ENCODE measurements at regions not wholly inside any gene's neighbourhood (a gene's known extent, or its start where the extent isn't known, plus 50 kb on each side); places are given as distances from the start of the nearest gene placed in this dataset.
"Not testable (repeated sequence)": the region's sequence is repeated elsewhere in the genome, so short reads cannot be mapped to it uniquely, and the experiment has no call there.

DNA sequence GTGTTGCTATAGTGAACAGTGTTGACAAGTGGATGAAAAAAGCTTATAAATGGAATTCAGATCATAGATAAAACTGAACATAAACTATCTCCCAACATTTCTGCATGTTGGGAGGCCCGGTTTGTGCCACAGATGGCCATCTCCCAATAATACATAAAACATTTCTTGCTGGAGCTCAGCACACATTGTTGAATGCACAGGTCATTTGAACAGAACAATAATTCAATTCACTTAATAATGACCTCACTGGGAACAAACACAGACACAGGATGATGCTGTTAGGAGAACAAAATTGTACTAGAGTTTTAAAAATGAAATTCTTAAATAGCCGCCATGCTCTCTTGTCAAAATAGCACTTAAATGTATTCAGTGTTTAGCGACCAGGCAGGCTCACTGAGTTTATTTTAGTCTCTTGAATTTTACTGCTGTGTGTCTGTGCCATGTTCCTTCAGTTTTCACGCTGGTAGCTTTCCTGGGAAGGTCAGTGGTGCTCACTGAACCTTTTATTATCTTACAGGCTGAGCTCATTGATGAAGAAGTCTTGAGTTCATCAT is 85.0 kb upstream of the SSBP2 start:
- DNase-seq (ENCODE audit: low spot score) = no peak
- in situ Hi-C loops (cut with HindIII; ENCODE audit: low sequenced_read_pairs) = no loop called here

DNA sequence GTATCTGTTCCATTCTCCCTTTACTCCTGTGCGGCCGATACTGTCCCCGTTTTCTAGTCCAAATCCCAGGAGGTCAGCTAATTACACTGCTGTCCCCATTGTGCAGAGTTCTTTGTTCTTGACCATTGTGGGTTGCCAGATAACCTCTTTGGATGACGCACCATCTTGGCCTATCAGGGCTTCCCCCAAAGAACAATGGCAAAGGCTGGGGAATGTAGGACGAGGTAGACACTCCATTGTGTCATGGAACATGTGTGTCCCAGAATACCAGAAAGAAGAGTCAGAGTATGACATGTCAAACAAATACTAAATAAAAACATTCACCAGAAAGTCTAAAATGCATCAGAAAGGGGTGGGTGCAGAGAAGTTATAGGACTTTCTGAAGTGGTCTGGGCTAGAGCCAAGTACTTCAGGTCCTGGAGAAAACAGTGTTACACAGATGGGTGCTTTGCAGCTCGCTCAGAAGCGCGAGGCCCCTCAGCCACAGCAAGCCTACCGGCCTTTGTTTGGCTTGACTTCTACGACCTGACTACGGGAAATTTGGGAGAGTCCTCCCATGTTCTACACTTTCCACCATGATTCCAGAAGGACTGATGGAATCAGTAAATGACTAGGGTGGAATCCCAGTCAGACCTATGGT is 83.2 kb upstream of the SSBP2 start:
- in situ Hi-C loops (cut with HindIII; ENCODE audit: low sequenced_read_pairs) = no loop called here
- DNase-seq (ENCODE audit: low spot score) = no peak

DNA sequence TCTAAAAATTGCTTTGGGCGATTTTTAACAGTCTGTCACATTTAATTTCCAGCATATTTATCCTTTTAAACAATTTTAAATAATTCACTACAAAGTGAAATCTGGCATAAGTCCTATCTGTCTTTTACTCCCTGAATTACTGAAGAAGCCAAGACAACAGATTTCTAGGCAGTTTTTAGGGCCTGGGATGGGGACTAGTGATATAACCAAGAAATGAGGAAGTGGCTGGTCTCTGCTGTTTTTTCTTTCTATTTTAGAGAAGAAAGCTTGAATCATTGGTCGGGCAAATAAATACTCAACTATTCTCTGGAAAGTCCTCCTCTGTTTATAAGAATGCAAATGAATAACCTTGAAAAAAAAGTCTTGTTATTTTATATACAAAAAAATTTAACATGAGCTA is 79.7 kb upstream of the SSBP2 start:
- in situ Hi-C loops (cut with HindIII; ENCODE audit: low sequenced_read_pairs) = no loop called here
- no peak for DNase-seq (ENCODE audit: low spot score)

DNA sequence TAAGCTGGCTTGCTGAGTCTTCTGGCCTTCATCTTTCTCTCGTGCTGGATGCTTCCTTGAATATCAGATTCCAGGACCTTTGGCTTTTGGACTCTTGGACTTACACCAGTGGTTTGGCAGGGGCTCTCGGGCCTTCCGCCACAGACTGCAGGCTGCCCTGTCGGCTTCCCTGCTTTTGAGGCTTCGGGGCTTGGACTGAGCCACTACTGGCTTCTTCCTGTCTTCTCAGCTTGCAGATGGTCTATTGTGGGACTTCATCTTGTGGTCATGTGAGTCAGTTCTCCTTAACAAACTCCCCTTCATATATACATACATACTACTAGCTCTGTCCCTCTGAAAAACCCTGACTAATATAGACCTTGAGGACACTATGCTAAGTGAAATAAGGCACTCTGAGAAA is 78.3 kb upstream of the SSBP2 start:
- no peak for DNase-seq (ENCODE audit: low spot score)
- in situ Hi-C loops (cut with HindIII; ENCODE audit: low sequenced_read_pairs) = no loop called here

DNA sequence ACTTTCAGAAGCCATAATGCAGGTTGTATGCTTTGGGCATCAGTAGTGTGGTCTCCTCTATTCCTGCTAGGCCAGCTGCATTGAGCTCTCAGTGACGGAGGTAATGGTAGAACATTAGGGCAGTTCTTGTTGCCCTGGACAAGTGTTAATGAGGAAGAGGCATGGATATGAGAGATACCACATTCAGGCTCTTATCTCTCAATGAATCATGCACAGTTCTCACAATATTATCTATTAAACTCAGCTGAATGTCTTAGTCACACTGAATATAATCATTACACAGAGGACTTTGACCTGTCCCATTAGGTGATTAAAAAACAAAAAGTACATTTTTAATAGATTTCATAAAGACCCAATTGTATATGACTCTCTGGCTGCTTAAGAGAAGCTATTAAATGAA is 76.6 kb upstream of the SSBP2 start:
- DNase-seq (ENCODE audit: low spot score) = no peak
- in situ Hi-C loops (cut with HindIII; ENCODE audit: low sequenced_read_pairs) = no loop called here

DNA sequence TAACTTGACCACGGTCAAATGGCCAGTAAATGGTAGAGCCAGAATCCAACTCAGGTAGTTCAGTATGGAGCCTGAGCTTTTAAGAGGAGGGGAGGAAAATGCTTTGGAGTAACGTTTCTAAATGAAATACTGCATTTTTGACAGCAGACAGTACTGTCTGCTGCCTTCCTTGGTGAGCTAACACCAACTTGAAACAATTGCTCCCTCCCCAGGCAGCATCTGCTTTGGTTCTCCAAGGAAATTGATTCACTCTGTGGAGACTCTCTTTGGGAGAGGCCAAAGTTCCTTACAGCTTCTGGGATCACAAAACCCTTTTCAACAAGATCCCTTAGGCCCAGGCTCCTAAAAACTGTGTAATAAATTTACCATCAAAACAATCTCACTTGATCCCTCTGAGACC is 75.2 kb upstream of the SSBP2 start:
- in situ Hi-C loops (cut with HindIII; ENCODE audit: low sequenced_read_pairs) = no loop called here

DNA sequence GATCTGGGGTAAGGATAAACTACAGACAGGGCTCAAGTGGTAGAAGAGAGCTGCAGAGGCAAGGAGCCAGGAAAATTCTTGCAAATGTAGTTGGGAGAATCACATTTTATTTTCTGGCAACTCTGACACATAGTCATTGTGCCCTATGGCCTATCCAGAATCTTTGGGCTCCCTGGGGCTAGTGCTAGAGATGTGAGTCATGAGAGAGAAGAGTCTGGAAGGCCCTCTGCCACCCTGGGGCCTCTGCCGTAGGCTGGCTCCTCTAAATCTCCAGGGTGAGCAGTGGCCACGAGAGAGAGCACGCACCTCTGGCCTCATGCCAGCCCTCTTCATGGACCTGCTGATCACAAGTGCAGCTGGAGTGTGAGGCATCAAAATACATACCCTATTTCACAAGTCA is 74.3 kb upstream of the SSBP2 start:
- in situ Hi-C loops (cut with HindIII; ENCODE audit: low sequenced_read_pairs) = no loop called here
- DNase-seq (ENCODE audit: low spot score) = no peak

More for the DNA sequence above, 75.2 kb upstream of the SSBP2 start:
- no peak for DNase-seq (ENCODE audit: low spot score)

DNA sequence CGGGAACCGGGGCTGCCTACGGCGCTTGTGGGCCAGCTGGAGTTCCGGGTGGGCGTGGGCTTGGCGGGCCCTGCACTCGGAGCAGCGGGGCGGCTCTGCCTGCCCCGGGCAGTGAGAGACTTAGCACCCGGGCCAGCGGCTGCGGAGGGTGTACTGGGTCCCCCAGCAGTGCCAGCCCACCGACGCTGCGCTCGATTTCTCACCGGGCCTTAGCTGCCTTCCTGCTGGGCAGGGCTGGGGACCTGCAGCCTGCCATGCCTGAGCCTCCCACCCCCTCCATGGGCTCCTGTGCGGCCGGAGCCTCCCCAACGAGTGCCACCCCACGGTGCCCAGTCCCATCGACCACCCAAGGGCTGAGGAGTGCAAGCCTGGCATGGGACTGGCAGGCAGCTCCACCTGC is 72.8 kb upstream of the SSBP2 start:
- in situ Hi-C loops (cut with HindIII; ENCODE audit: low sequenced_read_pairs); DNase-seq (ENCODE audit: low spot score): not testable (repeated sequence)

DNA sequence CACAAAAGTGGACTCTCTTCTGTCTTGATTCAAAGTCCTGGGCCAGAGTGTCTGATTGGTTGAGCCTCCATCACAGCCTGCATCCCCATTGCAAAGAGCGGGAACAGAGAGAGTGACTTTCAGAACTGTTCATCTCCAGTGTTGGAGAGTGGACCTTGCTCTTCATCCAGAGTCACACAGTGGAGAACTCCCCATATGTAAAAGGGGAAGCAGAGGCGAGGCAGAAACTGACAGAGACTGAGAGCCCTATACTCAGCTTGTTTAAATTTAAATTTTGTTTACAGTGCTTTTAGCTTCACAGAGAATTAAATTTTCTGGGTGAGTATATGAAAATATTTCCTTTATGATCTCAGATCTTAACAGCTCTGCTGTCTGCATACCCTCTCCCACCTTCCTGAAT is 70.0 kb upstream of the SSBP2 start:
- DNase-seq (ENCODE audit: low spot score) = no peak
- in situ Hi-C loops (cut with HindIII; ENCODE audit: low sequenced_read_pairs) = no loop called here

DNA sequence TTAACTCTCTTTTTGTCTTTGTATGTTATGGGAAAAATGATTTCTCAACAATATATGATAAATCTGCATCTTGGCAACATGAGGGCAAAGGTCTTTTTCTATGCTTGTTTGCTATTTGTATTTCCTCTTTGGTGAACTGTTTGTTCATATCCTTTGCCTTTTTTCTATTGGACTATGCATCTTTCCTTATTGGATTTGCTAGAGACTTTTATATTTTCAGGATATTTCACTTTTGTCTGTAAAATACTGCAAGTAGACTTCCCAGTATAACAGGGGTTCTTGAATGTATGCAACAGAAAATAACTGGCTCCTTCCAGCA is 69.4 kb upstream of the SSBP2 start:
- in situ Hi-C loops (cut with HindIII; ENCODE audit: low sequenced_read_pairs) = no loop called here
- no peak for DNase-seq (ENCODE audit: low spot score)

DNA sequence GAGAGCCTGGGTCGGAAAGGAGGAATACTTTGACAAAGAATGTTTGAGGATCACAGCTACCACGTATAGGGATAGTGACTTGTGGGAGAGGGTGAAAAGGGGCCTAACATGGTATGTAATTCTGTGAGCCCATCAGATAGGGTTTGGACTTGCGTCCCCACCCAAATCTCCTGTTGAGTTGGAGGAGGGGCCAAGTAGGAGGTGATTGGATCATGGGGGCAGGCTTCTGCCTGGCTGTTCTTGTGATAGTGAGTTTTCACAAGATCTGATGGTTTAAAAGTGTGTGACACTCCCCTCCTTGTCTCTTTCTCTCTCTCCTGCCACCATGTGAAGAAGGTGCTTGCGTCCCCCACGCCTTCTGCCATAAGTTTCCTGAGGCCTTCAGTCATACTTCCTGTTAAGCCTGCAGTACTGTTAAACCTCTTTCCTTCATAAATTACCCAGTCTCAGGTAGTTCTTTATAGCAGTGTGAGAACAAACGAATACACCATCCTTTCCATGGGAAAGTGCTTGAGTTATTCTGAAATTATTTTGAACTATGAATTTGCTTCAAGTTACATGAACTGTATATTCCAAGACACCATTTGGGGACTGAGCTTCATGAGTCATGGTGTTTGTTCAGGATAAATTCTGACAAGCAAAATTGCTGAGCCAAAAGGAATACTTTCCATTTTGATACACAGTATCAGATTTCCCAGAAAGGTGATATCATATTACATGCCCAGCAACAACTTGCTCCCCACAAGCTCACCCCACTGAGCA is 68.8 kb upstream of the SSBP2 start:
- in situ Hi-C loops (cut with HindIII; ENCODE audit: low sequenced_read_pairs) = no loop called here

DNA sequence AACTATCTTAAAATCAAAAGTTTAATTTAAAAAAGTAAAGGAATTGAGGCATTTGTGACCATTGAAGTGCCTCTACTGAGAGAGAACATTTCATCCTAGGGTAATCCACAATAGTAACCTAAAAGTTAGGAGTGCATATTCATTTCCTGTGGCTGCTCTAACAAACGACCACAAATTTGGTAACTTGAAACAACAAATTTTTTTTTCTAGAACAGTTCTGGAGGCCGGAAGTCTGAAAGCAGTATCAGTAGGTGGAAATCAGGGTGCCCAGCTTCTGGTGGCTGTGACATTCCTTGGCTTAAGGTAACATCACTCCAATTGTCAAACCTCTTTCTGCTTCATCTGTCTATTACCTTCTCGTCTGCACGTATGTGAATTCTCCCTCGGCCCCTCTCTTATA is 67.1 kb upstream of the SSBP2 start:
- in situ Hi-C loops (cut with HindIII; ENCODE audit: low sequenced_read_pairs) = no loop called here
- DNase-seq (ENCODE audit: low spot score) = no peak

More for the DNA sequence above, 68.8 kb upstream of the SSBP2 start:
- DNase-seq (ENCODE audit: low spot score) = no peak

DNA sequence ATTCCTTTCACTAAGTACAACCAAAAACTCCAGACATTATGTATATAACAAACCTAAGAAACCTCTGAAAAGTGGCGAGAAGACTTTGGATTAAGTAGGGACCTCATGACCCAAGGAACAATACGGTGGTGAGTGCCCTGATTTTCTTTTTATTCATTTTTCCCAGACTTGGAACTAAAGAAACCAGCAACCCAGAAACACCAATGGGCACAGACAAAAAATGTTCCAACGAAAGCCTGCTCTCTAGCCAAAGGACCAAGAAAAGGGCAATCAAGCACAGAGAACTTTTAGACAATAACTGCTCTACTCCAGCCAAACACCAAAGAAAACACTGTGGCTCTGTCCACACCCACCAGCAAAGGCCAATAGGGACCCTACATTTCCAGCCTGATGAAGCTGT is 66.2 kb upstream of the SSBP2 start:
- peak; percentile 23 for DNase-seq (ENCODE audit: low spot score)
- in situ Hi-C loops (cut with HindIII; ENCODE audit: low sequenced_read_pairs) = no loop called here

DNA sequence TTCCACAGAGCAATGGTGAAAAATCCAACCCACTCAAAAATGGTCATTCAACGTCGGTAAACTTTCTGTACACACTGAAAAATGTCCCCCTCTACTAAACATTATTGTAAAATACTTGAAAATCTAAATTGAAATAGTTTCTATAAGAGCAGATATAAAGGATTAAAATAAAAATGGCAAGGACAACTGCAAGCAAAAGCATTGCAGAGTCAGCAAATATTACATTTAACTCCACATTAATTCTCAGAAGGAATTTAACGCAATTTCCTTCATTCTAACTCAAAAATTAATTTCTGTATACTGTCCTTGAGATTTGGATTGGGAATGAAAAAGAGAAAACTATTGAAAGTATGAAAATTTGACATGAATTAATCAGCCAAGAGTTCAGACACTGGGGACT is 64.4 kb upstream of the SSBP2 start:
- in situ Hi-C loops (cut with HindIII; ENCODE audit: low sequenced_read_pairs) = no loop called here
- DNase-seq (ENCODE audit: low spot score) = no peak

DNA sequence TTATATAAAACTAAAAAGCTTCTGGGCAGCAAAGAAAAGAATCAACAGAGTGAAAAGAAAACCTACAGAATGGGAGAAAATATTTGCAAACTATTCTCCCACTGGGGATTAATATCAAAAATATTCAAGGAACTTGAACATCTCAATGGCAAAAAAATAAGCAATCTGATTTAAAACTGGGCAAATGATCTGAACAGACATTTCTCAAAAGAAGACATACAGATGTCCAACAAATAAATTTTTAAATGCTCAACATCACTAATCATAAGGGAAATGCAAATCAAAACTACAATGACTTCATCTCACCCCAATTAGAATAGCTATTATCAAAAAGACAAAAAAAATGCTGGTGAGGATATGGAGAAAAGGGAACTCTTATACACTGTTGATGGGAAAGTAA is 57.2 kb upstream of the SSBP2 start:
- in situ Hi-C loops (cut with HindIII; ENCODE audit: low sequenced_read_pairs) = no loop called here
- no peak for DNase-seq (ENCODE audit: low spot score)

DNA sequence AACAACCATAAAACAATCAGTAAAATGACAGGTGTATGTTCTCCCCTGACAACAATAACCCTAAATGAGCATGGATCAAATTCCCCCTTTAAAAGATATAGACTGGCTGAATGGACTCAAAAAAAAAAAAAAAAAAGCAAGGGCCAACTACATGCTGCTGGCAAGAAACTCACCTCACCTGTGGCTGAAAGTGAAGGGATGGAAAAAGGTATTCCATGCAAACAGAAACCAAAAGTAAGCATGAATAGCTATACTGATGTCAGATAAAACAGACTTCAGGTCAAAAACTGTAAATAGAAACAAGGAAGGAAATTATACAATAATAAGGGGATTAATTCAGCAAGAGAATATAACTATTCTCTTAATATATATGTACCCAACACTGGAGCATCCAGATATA is 54.2 kb upstream of the SSBP2 start:
- DNase-seq (ENCODE audit: low spot score) = no peak
- in situ Hi-C loops (cut with HindIII; ENCODE audit: low sequenced_read_pairs) = no loop called here

DNA sequence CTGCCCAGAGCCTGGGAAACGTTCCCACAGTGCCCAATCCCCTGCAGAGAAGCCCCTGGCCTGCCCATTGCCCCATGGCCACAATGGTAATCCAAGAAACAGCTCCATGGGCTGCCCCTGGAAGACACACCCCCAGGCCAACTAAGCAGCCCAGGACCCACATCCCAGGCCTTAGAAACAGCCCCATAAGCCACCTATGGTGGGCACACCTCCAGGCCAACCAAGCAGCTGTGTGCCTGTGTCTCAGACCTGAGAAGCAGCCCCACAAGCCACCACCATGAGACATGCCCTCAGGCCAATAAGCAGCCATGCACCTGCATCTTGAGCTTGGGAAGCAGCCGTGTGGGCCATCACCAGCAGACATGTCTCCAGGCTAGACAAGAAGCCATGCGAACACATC is 52.9 kb upstream of the SSBP2 start:
- in situ Hi-C loops (cut with HindIII; ENCODE audit: low sequenced_read_pairs) = no loop called here
- no peak for DNase-seq (ENCODE audit: low spot score)

DNA sequence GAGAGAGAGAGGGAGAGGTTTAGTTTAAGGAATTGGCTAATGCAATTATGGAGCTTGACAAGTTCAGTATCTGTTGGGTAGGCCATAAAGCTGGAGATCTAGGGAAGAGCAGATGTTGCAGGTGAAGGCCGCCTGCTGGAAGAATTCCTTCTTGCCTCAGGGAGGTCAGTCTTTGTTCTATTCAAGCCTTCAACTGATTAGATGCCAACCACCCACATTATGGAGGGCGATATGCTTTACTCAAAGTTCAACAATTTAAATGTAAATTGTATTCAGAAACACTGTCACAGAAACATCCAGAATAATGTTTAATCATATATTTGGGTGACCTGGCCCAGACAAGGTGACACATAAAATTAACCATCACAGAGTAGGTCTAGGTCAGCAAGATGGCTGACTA is 51.7 kb upstream of the SSBP2 start:
- no peak for DNase-seq (ENCODE audit: low spot score)
- in situ Hi-C loops (cut with HindIII; ENCODE audit: low sequenced_read_pairs) = no loop called here

DNA sequence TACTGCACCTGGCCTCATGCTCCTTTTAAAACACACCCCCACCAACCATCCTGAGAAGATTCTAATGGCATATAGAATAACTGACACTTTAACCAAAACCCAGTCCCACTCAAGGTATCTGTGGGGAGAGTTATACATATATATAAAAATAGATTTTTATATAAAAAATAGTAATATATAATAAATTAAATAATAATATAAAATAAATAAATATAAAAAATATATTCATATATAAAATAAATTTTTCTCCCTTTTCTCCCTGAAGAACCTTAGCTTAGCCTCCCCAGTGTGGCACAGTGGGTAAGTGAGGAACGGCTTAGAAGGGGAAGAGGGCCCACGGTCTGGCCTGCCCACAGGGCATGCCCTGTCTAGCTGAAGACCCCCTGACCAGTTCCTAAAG is 51.1 kb upstream of the SSBP2 start:
- DNase-seq (ENCODE audit: low spot score) = no peak
- in situ Hi-C loops (cut with HindIII; ENCODE audit: low sequenced_read_pairs) = no loop called here

DNA sequence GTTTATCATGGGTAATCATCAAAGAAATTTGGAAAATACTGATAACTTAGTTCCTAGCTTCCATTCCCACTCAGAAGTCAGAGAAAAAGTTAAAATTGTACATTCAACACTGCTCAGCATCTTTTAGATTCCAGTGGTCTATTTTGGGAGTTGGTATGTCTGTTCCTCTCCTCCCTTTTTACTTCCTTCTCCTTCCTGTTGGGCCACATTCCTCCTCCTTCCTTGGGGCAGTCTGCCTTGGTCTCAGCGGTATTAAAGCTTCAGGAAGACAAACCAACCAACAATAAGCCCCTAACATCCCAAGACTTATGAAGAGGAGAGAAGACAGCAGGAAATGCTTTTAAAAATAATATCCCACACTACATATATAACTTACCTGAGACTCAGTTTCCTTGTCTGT is 49.9 kb upstream of the SSBP2 start:
- DNase-seq (ENCODE audit: low spot score) = no peak
- in situ Hi-C loops (cut with HindIII; ENCODE audit: low sequenced_read_pairs) = no loop called here
